Tibial nerve (tissue), 4 donors: ENCODE measurements at regions not wholly inside any gene's neighbourhood (a gene's known extent, or its start where the extent isn't known, plus 50 kb on each side); places are given as distances from the start of the nearest gene placed in this dataset.

Experiments used
- CTCF ChIP-seq, 5 experiments: fragments of 200-600 bp in 3 of 5; fragments of 450-650 bp in 2 of 5; sonication (generic) in 3 of 5; IDR thresholded peaks; one replicate each; pipeline ENCODE4 v1.5.1; 2016 to 2019; ENCODE audit warnings: antibody characterized with exemption in 5 of 5, mild to moderate bottlenecking in 3 of 5, moderate library complexity in 2 of 5
- EP300 ChIP-seq, 2 donors: sonication (generic); formaldehyde crosslinking; IDR thresholded peaks; one replicate each; pipeline ENCODE4 v1.6.1; 2017; ENCODE audit warnings: antibody characterized with exemption in 2 of 2, mild to moderate bottlenecking in 1 of 2
- POLR2A ChIP-seq, 2 donors: fragments of 450-650 bp; IDR thresholded peaks; one replicate each; pipeline ENCODE4 v1.6.1; 2017; ENCODE audit warnings: antibody characterized with exemption in 2 of 2, mild to moderate bottlenecking in 2 of 2, moderate library complexity in 2 of 2

DNA sequence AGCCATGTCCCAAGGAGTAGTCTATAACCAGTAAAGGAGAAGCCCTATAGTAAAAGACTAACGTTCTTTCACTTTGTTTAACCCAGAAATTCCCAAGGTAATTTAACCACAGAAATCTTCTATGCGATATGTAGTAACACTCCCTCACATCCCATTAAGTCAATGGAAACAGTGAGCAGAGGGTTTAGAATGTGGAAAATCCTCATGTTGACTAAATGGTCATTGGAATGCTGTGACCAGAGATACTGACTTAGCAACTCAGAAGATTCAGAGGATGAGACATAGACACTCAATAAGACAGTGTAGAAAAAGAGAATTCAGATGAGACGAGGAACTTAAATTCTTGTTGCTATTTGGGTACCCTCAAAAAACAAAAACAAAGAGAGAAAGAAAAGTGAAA, 562.2 kb upstream of the NOX3 start:
- TF ChIP-seq POLR2A (IDR thresholded peaks at IDR 0.05): no peak
- TF ChIP-seq CTCF (IDR thresholded peaks at IDR 0.05): no peak
- TF ChIP-seq EP300 (IDR thresholded peaks at IDR 0.05): no peak
